H54 (cell line): ENCODE measurements at regions not wholly inside any gene's neighbourhood (a gene's known extent, or its start where the extent isn't known, plus 50 kb on each side); places are given as distances from the start of the nearest gene placed in this dataset.

Experiments
- DNase-seq: peaks from one replicate; pipeline ENCODE4 v3.0.0; 2011; ENCODE audit warnings: low spot score, mixed read lengths; ENCODE audit not compliant: insufficient read length
- FAIRE-seq: peaks from 3 replicates; lab custom pipeline; 2011; peaks lifted over from hg19 to GRCh38; lab: Jason Lieb, UNC
- POLR2A ChIP-seq: IDR thresholded peaks from 2 replicates; pipeline ENCODE4 v1.6.1; 2011; ENCODE audit warnings: low read depth, mild to moderate bottlenecking, low read length

DNA sequence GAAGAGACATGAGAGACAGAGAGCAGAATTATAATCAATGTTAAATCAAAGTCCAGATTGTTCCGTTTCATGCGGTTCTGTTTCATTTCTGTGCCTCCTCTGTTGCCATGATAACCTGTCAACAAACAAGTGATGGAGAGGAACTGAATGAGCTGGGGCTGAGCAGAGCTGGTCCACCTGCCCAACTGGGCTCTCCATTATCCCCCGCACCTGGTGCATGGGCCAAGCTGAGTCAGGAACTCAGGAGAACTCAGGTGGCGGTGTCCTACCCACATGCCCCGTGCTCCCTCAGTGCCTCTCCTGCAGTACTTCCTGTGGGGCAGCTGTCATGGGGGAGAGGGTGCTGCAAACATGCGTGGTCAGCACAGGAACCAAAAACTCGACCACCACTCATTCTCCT is 178.8 kb downstream of the TTC32 start:
- DNase-seq: no peak
- no peak for FAIRE-seq
- no peak for TF ChIP-seq POLR2A

DNA sequence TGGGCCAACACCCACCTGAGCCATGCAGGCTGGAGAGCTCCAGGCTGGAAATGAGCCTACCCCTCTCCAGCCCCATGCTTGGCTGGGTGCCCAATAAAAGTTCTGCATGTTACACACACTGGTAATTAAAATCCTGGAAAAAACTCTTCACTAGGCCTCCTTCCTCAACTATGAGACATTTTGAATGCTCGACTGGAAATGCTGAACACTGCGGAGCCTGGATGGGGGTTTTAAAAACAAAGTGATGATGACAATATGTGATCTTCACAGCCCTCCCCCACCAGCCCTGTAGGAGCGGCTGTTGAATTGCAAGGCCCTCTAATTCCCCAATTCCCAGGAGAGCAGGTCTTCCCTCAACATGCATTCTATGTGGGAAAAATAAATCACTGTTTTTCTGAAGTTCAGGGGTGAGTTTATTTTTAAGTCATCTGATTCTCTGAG is 179.2 kb downstream of the TTC32 start:
- FAIRE-seq (no peak), DNase-seq (no peak)
- TF ChIP-seq POLR2A: no peak

DNA sequence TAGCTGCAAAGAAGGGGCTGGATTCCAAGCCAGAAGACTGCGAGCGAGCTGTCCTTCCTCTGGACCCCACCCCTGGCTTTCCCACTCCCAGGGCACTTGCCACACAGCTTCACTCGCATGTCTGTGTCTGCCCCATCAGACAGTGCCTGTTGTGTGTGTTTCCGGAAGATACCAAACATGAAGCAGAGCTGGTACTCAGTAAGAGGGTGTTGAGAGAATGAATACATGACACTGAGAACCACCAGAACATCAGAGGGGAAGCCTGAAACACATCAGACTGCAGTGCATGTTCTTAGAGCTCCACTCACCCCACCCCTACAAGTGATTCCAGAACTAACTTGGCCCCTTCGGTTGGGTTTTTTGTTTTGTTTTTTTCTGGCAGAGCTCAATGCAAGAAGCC is 181.5 kb downstream of the TTC32 start:
- no peak for TF ChIP-seq POLR2A
- DNase-seq: no peak
- no peak for FAIRE-seq

DNA sequence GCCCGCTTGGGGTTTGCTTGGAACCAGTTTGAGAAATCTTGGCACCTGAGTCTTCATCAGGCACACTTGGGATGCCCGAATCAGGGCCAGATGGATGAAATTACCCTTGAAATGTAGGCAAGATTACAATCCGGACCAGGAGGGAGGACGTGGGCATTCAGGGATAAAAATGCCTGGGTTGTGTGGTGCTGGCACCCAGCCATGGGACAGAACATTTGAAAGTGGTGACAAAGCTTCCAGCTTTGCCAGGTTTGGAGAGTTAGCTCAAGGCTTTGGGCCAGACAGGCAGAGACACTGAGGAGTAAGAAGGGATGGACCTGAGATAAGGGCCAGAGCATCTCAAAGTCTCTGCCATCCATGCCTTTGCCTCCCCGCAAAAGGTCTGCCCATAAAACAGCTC is 182.2 kb downstream of the TTC32 start:
- TF ChIP-seq POLR2A: no peak
- DNase-seq (no peak), FAIRE-seq (no peak)

DNA sequence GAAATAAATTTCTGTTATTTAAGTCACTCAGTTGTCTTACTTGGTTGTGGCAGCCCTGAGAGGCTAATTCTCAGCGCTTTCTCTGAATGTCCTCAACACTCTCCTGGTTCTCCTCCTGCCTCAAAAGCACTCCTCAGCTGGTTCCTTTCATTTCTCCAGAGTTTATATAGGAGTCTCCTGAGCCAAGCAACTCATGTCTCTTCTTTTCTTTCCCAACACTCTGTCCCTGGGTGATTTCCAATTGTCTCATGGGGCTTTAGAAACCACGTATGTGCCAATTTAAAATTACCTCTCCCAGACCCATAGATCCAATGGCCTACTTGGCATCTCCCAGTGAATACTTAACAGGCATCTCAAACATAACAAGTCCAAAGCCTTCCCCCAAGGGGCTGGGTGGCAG is 184.3 kb downstream of the TTC32 start:
- DNase-seq (no peak), FAIRE-seq (no peak)
- no peak for TF ChIP-seq POLR2A

DNA sequence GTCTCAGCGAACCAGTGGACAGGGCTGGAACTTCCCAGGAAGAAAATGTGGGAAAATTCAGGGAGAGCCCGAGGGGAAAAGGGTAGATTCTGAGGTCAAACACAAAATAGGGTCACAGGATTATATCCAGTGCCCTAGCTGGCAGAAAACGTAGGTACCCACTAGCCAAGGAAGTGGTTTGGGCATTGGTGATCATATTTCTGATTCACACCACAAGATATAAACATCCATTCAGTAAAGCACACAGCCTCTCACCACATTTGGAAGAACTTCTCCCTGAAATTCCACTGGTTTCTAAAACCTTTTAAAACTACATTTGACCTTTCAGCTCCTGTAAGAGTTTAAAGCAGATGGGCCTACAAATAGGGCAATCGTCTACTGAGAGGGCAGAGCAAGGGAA is 186.9 kb downstream of the TTC32 start:
- FAIRE-seq: no peak
- no peak for TF ChIP-seq POLR2A

DNA sequence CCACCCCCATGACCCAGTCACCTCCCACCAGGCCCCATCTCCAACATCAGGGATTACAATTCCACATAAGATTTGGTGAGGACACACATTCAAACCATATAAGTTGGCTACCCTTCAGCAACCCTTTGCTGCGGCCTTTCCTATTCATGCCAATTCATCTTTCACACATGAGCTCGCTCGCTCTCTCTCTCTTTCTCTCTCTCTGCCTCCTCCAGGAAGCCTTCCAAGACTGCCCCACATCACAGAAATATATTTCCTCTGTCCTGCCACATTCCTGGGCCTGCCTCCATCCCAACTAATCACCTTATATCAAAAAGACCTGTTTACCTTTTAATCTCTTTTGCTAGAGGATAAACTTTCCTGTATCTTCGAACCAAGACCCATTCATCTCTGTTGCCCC is 188.9 kb downstream of the TTC32 start:
- DNase-seq (no peak), FAIRE-seq (no peak)
- TF ChIP-seq POLR2A: no peak

More for the DNA sequence above, 186.9 kb downstream of the TTC32 start:
- no peak for DNase-seq

DNA sequence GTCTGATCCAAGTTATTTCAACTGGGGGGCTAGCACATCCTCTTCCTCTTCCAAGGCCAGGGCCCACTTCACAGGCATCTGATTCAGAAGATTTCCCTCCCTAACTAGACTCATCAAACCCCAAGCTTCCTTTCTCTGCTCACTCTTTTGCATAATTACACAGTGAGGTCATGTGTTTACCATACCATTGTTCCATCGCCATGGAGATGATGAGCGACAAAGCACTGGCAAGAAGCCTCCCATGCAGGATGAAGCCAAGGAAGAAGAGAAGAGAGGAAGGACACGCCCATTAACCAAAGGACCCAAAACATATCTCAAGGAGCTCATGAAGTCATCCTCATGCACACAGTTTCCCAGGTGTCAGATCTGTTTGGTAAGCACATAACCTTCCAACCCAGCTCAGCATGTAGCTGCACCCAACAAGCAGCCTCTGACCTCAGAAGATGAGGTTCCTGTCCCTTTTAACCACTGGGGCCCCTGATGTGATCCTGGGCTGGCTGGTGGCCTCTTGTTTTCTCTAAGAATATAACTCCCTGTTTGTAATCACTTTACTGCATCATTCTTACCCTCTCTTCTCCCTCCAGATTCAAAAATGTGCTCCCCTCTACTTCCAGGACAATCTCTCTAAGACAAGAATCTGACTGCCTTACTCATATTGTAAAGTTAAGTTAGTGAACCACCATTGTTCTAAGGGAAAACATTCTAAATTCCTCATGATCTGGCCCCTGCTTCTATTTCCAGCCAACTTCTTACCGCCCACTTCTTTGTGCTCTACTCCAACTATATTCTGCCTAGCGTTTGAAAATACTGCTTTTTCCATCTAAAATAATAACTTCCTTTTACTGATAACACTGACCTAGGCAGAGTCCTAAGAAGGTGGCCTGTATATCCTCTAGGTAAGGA is 190.1 kb downstream of the TTC32 start:
- no peak for TF ChIP-seq POLR2A
- FAIRE-seq (peak; percentile 99), DNase-seq (peak; percentile 78)

DNA sequence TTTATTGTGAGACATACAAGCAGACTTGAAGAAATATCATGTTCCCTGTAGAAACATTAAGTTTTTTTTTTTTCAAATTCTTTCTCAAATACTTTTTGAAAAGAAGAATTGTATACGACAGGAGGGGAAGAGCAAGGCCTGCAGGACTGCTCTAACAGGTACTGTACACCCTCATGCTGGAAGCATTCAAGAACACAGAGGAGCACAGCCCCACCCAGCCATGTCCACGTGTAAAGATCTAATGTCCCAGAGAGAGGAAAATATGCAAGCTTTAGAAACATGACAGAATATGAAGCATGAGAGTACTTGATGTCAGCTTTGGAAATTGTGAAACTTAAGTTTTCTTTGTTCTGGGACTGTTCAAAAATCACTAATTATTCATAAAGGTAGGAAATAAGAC is 191.6 kb downstream of the TTC32 start:
- DNase-seq (no peak), FAIRE-seq (no peak)
- TF ChIP-seq POLR2A: no peak

DNA sequence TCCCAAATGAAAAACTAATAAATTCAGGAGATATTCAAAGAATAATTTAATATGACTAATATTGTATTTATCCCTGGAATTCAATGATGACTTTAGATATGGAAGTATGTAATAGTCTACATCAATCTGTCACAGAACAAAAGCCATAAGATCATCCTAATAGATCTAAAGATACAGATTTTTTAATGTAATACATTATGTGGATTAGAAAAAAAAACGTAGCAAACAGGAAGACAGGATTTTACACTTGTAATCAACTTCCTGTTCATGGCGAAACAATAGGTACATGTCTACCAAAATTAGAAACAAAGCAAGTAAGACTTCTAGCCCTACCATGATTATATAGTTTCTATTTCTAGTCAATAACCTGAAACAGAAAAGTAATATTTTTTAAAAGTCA is 192.2 kb downstream of the TTC32 start:
- DNase-seq: no peak
- no peak for FAIRE-seq
- no peak for TF ChIP-seq POLR2A

DNA sequence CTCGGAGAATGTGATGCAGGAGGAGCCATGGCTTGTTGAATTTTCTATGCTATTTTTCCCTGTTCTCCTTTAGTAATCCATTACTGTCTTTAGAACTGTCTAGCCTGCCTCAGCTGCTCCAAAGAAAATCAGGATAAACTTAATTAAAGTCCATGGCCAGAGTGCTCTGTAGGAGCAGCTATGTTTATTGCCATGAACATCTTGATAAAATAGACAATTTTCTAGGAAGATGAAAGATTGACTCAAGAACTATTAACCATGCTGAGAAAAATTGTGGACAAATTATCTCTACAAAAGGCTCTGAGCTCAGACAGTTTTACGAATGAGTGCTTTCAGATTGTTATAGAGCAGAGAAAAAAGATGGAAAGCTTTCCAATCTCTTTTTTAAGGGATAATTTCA is 193.0 kb downstream of the TTC32 start:
- FAIRE-seq (no peak), DNase-seq (no peak)
- TF ChIP-seq POLR2A: no peak

DNA sequence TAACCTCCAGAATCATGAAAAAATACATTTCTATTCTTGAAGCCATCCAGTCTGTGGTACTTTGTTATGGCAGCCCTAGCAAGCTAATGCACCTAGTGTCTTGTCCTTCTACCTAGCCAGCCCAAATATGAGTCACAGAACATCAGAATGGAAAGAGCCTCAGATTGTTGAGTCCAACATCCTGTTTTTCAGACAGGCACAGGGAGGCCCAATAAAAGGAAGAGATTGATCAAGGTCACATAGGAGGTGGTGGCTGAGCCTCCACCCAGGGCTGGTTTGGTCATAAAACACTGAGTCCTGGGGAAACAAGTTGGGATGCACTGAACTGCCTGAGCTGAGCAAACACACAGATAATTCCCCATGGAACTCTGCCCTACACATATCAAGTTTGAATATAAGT is 195.5 kb downstream of the TTC32 start:
- DNase-seq: no peak
- FAIRE-seq: no peak
- TF ChIP-seq POLR2A: no peak

DNA sequence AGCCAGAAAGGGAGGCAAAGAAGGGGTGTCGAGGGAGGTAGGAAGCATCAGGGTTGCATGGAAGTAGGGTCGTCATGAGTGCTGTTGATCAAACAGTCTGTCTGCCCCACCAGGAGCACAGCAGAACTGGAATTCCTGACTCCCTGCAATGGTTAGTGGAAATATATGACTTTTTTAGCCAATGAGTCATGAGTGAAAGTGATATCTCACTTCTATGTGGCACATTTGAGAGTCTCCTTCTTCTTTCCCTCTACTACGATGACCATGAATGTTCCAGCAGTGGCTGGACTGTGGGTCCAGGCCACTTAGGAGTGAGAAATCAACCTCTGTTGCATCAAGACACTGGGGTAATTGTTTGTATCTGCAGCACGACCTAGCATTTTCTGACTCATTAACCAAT is 199.5 kb downstream of the TTC32 start:
- no peak for DNase-seq
- no peak for TF ChIP-seq POLR2A
- FAIRE-seq: no peak

DNA sequence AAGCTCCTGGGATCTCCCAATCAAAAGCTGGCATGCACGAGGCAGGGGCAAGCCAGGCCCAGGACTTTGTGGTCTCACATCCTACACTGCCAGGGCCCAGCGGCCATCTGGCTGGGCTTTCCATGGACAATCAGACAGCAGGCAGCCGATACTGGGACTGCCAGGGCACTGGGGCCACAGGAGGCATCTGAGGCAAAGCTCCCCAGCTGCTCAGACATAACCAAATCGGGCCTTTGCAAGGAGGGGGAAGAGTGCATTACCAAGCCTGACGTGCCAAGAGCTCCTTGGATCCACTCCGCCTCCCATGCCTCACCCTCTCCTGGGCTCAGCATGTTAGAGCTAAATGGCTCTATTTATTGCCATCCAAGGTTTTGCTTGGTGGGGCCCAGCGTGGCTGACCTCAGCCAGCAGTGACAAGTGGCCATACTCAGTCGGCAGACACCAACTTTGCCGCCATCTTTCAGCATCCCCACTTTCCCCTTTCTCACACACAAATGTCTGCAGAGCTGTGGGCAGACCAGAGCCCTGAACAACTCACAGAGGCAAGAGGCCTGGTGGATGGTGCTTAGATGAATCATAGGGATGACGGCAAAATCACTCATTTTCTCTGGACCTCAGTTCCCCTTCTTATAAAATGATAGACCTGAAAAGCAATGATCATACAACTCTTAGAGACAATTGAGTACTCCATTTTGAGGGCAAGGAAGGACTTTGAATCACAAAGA is 200.8 kb downstream of the TTC32 start:
- DNase-seq (no peak), FAIRE-seq (no peak)
- TF ChIP-seq POLR2A: no peak

DNA sequence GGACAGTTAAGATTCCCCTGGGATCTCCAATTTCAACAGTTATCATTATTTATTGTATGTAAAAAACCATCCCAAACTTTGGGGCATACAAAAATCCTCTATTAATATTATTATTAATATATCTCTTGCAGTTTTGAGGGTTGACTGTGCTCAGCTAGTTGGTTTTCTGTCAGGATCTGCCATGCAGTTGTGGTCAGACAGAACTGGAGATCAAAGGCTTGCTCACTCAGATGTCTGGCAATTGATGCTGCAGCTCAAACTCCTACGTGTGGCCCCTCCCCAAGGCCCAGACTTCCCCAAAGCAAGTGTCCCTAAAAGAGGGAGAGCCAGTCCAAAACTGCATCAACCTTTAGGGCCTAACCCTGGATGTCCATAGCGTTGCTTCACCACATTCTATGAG is 204.7 kb downstream of the TTC32 start:
- FAIRE-seq (no peak), DNase-seq (no peak)
- no peak for TF ChIP-seq POLR2A

DNA sequence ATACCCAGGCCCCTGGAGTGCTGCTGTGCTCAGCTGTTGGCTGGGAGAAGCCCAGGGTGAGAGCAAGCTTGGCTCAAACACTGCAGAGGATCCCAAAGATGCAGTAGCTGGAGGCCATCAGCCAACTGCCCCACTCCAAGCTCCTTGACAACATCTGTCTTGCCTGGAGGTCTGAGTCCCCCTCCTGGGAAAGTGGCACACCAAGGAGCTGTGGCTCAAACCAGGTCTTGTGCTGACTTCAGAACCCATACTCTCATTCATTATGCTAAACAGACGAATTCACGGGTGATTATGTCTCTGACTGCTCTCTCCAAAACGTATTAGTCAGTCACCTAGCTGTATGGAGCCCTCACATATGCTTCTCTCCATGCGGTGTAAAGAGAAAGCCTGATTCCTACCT is 206.1 kb downstream of the TTC32 start:
- FAIRE-seq (no peak), DNase-seq (no peak)
- no peak for TF ChIP-seq POLR2A
